Spleen (tissue), 11 donors: ENCODE measurements at regions not wholly inside any gene's neighbourhood (a gene's known extent, or its start where the extent isn't known, plus 50 kb on each side); places are given as distances from the start of the nearest gene placed in this dataset.

Experiments
- DNase-seq: peaks from one replicate; pipeline ENCODE4 v3.0.0-alpha.2; 2020
- H3K27ac ChIP-seq, 8 donors: fragments of 200-600 bp; sonication (generic) in 7 of 8; 1 replicate in 4 of 8; 2 replicates in 4 of 8; pipeline versions ENCODE4 v1.5.0 to v1.8.0; 2016 to 2021; ENCODE audit warnings: inconsistent platforms in 4 of 8, mild to moderate bottlenecking in 4 of 8, moderate library complexity in 1 of 8
- H3K27me3 ChIP-seq, 7 donors: fragments of 200-600 bp; sonication (generic) in 6 of 7; replicated peaks in 1 of 7; 1 replicate in 4 of 7; 2 replicates in 3 of 7; pipeline versions ENCODE4 v1.5.0 to v1.8.0; 2016 to 2021; ENCODE audit warnings: inconsistent platforms in 3 of 7, mild to moderate bottlenecking in 1 of 7
- H3K36me3 ChIP-seq, 6 donors: fragments of 200-600 bp; sonication (generic) in 5 of 6; 1 replicate in 4 of 6; 2 replicates in 2 of 6; pipeline versions ENCODE4 v1.5.0 to v1.8.0; 2016 to 2021; ENCODE audit warnings: inconsistent platforms in 2 of 6
- H3K4me1 ChIP-seq, 6 donors: fragments of 200-600 bp; sonication (generic) in 5 of 6; 1 replicate in 3 of 6; 2 replicates in 3 of 6; pipeline versions ENCODE4 v1.5.0 to v1.8.0; 2016 to 2021; ENCODE audit warnings: inconsistent platforms in 3 of 6
- H3K4me3 ChIP-seq, 8 donors: fragments of 200-600 bp; sonication (generic) in 7 of 8; 1 replicate in 4 of 8; 2 replicates in 4 of 8; pipeline versions ENCODE4 v1.5.0 to v1.8.0; 2016 to 2021; ENCODE audit warnings: inconsistent platforms in 4 of 8, mild to moderate bottlenecking in 4 of 8, moderate library complexity in 2 of 8
- H3K9me3 ChIP-seq, 8 donors: fragments of 200-600 bp; sonication (generic) in 7 of 8; 1 replicate in 4 of 8; 2 replicates in 4 of 8; pipeline versions ENCODE4 v1.5.0 to v1.8.0; 2016 to 2021; ENCODE audit warnings: inconsistent platforms in 4 of 8
- POLR2A ChIP-seq, 3 donors: fragments of 450-650 bp; IDR thresholded peaks; one replicate each; pipeline ENCODE4 v1.5.1; 2017; ENCODE audit warnings: antibody characterized with exemption in 3 of 3, mild to moderate bottlenecking in 1 of 3
- POLR2AphosphoS5 ChIP-seq, 3 donors: sonication (generic); formaldehyde crosslinking; IDR thresholded peaks; one replicate each; pipeline ENCODE4 v1.5.1; 2017; ENCODE audit warnings: antibody characterized with exemption in 3 of 3
- WGBS, 5 donors: extraction: QIAGEN DNeasy Blood & Tissue Kit in 3 of 5; methylation state at CpG; one replicate each; pipeline versions ENCODE4 v1.1.5 to v1.1.7; 2013 to 2018; 5-methylcytosine and 5-hydroxymethylcytosine counted together
- intact Hi-C: fragments of 100-400 bp; cut with DNase I; formaldehyde crosslinking; loops from one replicate; pipeline ENCODE4 v1.15.0; 2023; ENCODE audit warnings: low total_unique reads
- TF ChIP-seq, protein P1 (sequence below), 11 experiments: fragments of 200-600 bp in 7 of 11; fragments of 450-650 bp in 4 of 11; sonication (generic) in 4 of 11; IDR thresholded peaks in 8 of 11; conservative IDR thresholded peaks in 3 of 11; 1 replicate in 7 of 11; 2 replicates in 4 of 11; pipeline versions ENCODE4 v1.4.0 to v1.8.0; 2016 to 2021; ENCODE audit warnings: antibody characterized with exemption in 11 of 11, inconsistent platforms in 4 of 11, mild to moderate bottlenecking in 1 of 11
- donor health status: healthy with polysubstance abuse.
- donor health status: DM: no; HTN: no; CAD: no; lungs with moderate emphysema.
- donor health status: DM: no; HTN: no; CAD: no.
- donor health status: Bipolar disorder and iron deficiency.
- donor health status: healthy.
- donor health status: DM: no; HTN: no; CAD: no.
- donor health status: DM: yes; HTN: yes; CAD: no.

DNA sequence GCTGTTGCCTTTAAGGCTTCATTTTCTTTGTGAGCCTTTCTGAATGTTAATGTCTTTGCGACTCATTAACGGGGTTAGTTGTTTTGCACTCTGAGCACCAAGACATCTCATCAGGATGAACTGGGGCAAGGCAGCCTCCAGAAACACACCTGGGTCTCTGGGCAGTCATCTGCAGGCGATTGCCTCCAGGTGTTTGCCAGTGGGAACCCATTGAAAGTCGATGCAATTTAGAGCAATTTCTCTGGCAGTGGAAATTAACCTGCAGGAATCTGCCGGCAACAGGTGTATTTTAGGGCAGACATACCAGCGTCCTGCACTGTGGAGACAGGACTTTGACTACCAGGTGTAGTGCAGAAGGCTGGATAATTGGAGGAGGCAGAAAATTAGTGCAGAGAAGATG lies 661.0 kb upstream of the PTBP2 start:
- H3K27me3 ChIP-seq = no peaks in the 10 kb centered on the region
- intact Hi-C loops = no loop called here
- WGBS, 5 donors = 56 to 75% (median 69%) methylated on average over 6 of the region's 6 CpGs

DNA sequence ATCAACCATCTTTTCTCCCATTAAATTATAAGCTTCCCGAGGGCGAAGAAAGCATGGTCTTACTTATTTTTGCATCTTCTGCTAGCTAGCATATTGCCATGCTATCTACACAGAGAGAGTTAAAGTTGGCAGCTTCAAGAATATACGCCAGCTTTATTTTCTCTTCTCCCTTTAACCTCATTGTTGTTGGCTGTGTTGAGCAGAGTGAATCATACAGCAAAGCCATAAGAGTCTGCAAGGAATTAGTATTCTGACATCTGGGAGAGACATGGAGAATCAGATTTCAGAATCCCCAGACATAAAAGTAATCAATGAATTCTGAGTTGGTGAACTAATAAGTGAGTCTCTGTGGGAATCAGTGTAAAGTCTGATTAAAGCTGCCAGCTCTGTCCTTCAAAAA lies 649.6 kb upstream of the PTBP2 start:
- Histone ChIP-seq H3K36me3 (no peaks in the 10 kb centered on the region), H3K4me3 (no peak overlapping the region), H3K27ac (no peak overlapping the region), H3K27me3 (no peaks in the 10 kb centered on the region), H3K9me3 (peaks cover 0 to 9% (median 0%) of the 10 kb centered on the region in 8 donors), H3K4me1 (no peaks in the 10 kb centered on the region)
- TF ChIP-seq POLR2A (IDR thresholded peaks at IDR 0.05) (no peak), POLR2AphosphoS5 (IDR thresholded peaks at IDR 0.05) (no peak)
- TF ChIP-seq, protein P1, sequence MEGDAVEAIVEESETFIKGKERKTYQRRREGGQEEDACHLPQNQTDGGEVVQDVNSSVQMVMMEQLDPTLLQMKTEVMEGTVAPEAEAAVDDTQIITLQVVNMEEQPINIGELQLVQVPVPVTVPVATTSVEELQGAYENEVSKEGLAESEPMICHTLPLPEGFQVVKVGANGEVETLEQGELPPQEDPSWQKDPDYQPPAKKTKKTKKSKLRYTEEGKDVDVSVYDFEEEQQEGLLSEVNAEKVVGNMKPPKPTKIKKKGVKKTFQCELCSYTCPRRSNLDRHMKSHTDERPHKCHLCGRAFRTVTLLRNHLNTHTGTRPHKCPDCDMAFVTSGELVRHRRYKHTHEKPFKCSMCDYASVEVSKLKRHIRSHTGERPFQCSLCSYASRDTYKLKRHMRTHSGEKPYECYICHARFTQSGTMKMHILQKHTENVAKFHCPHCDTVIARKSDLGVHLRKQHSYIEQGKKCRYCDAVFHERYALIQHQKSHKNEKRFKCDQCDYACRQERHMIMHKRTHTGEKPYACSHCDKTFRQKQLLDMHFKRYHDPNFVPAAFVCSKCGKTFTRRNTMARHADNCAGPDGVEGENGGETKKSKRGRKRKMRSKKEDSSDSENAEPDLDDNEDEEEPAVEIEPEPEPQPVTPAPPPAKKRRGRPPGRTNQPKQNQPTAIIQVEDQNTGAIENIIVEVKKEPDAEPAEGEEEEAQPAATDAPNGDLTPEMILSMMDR (IDR thresholded peaks at IDR 0.05 in 8 of 11, conservative IDR thresholded peaks at IDR 0.05 in 3 of 11) = no peak
- WGBS, 5 donors = 88 to 99% (median 92%) methylated on average over 3 of the region's 3 CpGs
- no peak for DNase-seq
- intact Hi-C loops = no loop called here

More for the DNA sequence above, 661.0 kb upstream of the PTBP2 start:
- no peak overlapping the region for H3K4me3 ChIP-seq
- DNase-seq = no peak
- H3K36me3 ChIP-seq = no peaks in the 10 kb centered on the region
- no peaks in the 10 kb centered on the region for H3K4me1 ChIP-seq
- H3K9me3 ChIP-seq = peaks cover 0 to 33% (median 17%) of the 10 kb centered on the region in 8 donors
- no peak overlapping the region for H3K27ac ChIP-seq
- TF ChIP-seq POLR2A (IDR thresholded peaks at IDR 0.05) (no peak), POLR2AphosphoS5 (IDR thresholded peaks at IDR 0.05) (no peak)
- TF ChIP-seq, protein P1 (IDR thresholded peaks at IDR 0.05 in 8 of 11, conservative IDR thresholded peaks at IDR 0.05 in 3 of 11) = no peak

DNA sequence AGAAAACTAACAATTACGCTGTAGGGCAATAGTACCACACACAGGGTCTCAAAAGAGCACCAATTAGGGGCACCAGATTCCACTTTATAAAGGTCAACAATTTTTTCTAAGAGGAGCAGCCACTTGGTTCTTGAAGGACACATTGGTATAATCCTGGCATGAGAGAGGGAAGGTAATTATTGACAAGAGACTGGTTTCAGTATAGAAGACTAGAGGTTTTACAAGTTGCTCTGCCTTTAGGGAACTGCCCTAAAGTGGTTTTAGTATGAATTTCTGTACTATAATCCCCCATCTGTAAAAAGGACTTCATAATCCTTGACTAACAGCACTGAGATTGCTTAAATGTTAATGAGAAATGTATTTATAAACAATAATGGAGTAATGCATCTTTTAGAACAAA lies 648.5 kb upstream of the PTBP2 start:
- intact Hi-C loops = no loop called here
- Histone ChIP-seq H3K36me3 (no peaks in the 10 kb centered on the region), H3K27ac (no peak overlapping the region), H3K4me1 (no peaks in the 10 kb centered on the region), H3K9me3 (peaks cover 0 to 9% (median 0%) of the 10 kb centered on the region in 8 donors), H3K4me3 (no peak overlapping the region), H3K27me3 (no peaks in the 10 kb centered on the region)
- TF ChIP-seq POLR2AphosphoS5 (IDR thresholded peaks at IDR 0.05) = no peak
- TF ChIP-seq POLR2A (IDR thresholded peaks at IDR 0.05) = no peak
- TF ChIP-seq, protein P1 (IDR thresholded peaks at IDR 0.05 in 8 of 11, conservative IDR thresholded peaks at IDR 0.05 in 3 of 11) = no peak
- DNase-seq = no peak
- WGBS, 5 donors = 75 to 85% (median 80%) methylated on average over 1 of the region's 1 CpG

DNA sequence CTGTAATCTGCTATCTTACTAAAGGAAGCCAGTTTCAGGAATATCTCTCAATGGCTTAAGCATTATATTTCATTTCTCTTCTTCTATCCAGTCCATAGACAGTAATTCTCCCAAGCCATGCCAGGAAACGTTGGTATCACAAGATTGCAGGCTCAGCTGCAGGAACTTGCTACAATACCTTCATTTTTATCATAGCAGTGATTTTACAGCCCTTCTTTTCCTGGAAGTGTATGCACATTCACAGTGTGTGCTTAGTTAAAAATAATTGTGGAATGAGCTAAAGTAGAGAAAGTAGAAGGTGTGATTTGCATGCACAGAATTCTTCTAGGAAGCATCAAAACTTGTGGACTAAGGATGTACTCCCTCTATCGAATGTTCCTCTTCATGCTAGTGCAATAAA lies 647.2 kb upstream of the PTBP2 start:
- WGBS, 5 donors = 44 to 54% (median 50%) methylated on average over 2 of the region's 2 CpGs
- intact Hi-C loops = no loop called here
- Histone ChIP-seq H3K4me1 (no peaks in the 10 kb centered on the region), H3K4me3 (no peak overlapping the region), H3K27me3 (no peaks in the 10 kb centered on the region), H3K9me3 (peaks cover 0 to 9% (median 0%) of the 10 kb centered on the region in 8 donors), H3K27ac (no peak overlapping the region), H3K36me3 (no peaks in the 10 kb centered on the region)
- DNase-seq = no peak
- TF ChIP-seq POLR2AphosphoS5 (IDR thresholded peaks at IDR 0.05) (no peak), POLR2A (IDR thresholded peaks at IDR 0.05) (no peak)
- TF ChIP-seq, protein P1 (IDR thresholded peaks at IDR 0.05 in 8 of 11, conservative IDR thresholded peaks at IDR 0.05 in 3 of 11) = no peak
